Activated CD8-positive, alpha-beta T cell treated with anti-CD3 and anti-CD28 coated beads, Interleukin-2, amount 10 ng/mL, durations not matched to agents 7 days and 5 days (primary cell): ENCODE measurements at regions not wholly inside any gene's neighbourhood (a gene's known extent, or its start where the extent isn't known, plus 50 kb on each side); places are given as distances from the start of the nearest gene placed in this dataset.

Experiments used
- ATAC-seq: fragments of 150-1000 bp; cut with Tn5 transposase; one replicate; pipeline ENCODE4 v1.10.0; 2021; ENCODE audit warnings: moderate library complexity
- CTCF ChIA-PET: fragments of 350-600 bp; sonication (Branson Sonifier 250); formaldehyde crosslinking; loops from one replicate; lab custom pipeline; 2021; ENCODE audit warnings: antibody characterized with exemption; lab: Charles Lee
- POLR2A ChIA-PET: fragments of 350-600 bp; sonication (Branson Sonifier 250); formaldehyde crosslinking; loops from one replicate; lab custom pipeline; 2021; ENCODE audit warnings: antibody characterized with exemption; lab: Charles Lee
- DNase-seq: peaks from one replicate; pipeline ENCODE4 v3.0.0-alpha.2; 2020
- H3K27ac Mint-ChIP-seq: one replicate; pipeline ENCODE4 v1.8.0; 2021; ENCODE audit warnings: mild to moderate bottlenecking, mixed read lengths
- H3K27me3 Mint-ChIP-seq: one replicate; pipeline ENCODE4 v1.8.0; 2021; ENCODE audit warnings: low read depth, mixed read lengths
- H3K36me3 Mint-ChIP-seq: one replicate; pipeline ENCODE4 v1.8.0; 2021; ENCODE audit warnings: low read depth, mixed read lengths
- H3K4me1 Mint-ChIP-seq: one replicate; pipeline ENCODE4 v1.8.0; 2021; ENCODE audit warnings: low read depth, mixed read lengths
- H3K4me3 Mint-ChIP-seq: one replicate; pipeline ENCODE4 v1.8.0; 2021; ENCODE audit warnings: mild to moderate bottlenecking, mixed read lengths
- H3K9me3 Mint-ChIP-seq: one replicate; pipeline ENCODE4 v1.8.0; 2022; ENCODE audit warnings: mixed read lengths; ENCODE audit not compliant: insufficient read depth

DNA sequence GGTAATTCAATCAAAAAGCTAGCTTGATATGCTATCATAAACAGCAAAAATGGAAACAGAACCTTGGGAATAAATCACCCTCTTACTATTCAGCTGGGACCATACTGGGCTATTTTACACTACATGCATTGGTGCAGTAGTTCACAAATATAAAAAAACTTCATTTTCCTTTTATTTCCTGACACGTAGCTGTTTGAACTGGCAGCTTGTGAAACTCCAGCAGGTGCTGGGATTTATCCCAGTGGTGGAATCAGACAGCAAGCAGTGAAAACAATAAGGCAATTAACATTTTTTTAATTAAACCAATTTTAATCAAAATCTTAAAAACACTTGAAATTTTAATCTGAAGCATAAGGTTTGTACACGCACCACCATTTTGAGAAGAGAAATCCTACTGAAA, 240.4 kb upstream of the IRX5 start:
- Mint-ChIP-seq H3K9me3 (no peaks in the 10 kb centered on the region), H3K27ac (no peak overlapping the region), H3K4me3 (no peak overlapping the region), H3K4me1 (no peaks in the 10 kb centered on the region), H3K27me3 (no peaks in the 10 kb centered on the region), H3K36me3 (no peaks in the 10 kb centered on the region)
- ATAC-seq (no peak), DNase-seq (no peak)
- ChIA-PET POLR2A (no interaction called here), CTCF (no interaction called here)

DNA sequence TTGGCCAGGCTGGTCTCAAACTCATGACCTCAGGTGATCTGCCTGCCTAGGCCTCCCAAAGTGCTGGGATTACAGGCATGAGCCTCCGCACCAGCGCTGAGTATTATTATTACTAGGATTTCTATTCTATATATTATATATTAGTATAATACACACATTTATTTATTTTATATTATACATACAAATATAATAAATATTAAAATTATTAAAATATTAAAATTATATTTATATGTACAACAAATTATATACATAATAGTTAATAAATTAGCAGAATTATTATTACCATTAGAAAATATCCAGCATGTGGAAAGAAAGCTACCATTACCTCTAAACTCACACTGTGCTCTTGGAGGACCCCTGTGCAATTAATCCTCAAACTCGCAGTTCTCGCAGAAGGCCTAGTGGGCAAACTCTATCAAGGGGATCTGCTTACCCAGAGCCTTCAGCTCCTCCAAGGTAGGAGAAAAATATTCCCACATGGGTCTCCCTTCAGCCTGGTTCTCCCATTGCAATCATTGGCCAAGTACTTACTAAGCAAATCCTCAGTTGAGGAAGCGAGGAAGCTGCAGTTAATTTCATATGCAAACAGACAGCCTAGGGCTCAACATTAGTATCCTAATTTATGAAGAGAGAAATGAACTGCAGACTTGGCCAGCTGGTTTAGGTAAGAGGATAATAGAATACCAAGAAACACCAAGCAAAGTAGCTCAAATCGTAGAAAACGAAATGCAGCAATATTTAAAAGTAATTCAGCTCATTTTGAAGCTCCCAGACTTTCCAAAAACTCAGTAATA, 241.4 kb upstream of the IRX5 start:
- DNase-seq (no peak), ATAC-seq (no peak)
- H3K9me3 Mint-ChIP-seq, result no peaks in the 10 kb centered on the region
- no peaks in the 10 kb centered on the region for H3K27me3 Mint-ChIP-seq
- ChIA-PET CTCF (no interaction called here), POLR2A (no interaction called here)
- no peaks in the 10 kb centered on the region for H3K36me3 Mint-ChIP-seq
- H3K4me3 Mint-ChIP-seq, result no peak overlapping the region
- no peaks in the 10 kb centered on the region for H3K4me1 Mint-ChIP-seq
- H3K27ac Mint-ChIP-seq, result no peak overlapping the region

DNA sequence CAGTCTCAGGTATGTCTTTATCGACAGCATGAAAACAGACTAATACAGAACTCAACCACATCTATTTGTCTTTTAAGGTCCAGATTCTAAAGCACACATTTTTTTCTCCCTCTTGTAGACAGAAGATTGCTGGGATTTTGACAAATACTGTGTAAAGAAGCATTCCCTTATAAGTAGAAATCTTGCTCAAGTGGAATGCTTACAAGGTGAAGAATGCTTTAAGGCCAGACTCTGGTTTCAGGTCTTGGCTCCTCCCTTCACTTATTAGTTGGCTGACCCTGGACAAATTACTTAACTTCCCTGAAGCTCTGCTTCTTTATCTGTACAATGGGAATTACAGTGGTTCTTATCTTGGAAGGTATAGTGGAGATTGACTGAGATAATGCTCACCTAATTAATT, 242.3 kb upstream of the IRX5 start:
- no peaks in the 10 kb centered on the region for H3K4me1 Mint-ChIP-seq
- no peak overlapping the region for H3K27ac Mint-ChIP-seq
- no peak for ATAC-seq
- no peak for DNase-seq
- H3K36me3 Mint-ChIP-seq, result no peaks in the 10 kb centered on the region
- CTCF ChIA-PET, result no interaction called here
- no peaks in the 10 kb centered on the region for H3K27me3 Mint-ChIP-seq
- POLR2A ChIA-PET, result no interaction called here
- H3K9me3 Mint-ChIP-seq, result no peaks in the 10 kb centered on the region
- H3K4me3 Mint-ChIP-seq, result no peak overlapping the region

DNA sequence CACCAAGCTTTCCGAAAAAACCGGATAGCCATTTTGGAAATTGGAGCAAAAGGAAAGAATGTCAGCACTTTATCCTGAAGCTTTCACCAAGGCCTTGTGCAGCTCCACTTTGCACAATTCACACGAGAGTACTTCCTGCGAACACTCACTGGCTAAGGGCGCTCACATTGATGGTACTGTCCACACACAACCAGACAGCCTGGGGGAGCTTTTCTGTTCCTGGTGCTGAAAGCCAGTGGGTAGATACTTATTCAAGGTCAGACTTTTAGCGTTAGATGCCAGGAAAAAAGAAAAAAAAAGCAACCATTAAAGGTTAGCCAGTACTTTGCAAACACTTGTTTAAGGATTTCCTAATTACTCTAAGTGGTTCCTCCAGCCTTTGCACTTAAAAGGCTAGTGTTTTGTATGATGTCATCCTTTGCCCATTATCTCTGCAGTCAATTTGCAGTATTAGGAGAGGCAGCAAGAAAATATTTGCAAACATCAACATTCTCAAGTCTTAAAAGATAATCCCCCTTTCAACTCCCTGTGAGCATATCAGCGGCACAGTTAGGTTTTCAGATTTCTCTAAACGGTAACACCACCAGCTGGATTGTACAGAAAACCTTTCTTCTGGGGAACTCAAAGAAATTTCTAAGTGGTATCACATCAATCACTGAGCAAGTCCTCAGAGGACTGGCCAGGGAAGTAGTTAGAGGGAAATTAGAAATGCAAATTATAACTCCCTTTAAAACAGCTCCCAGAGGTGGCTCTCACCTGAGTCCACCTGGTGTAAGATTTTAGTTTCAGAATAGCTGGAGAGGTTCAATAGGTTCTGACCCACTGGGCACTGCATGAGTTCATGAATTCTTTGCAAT, 243.4 kb upstream of the IRX5 start:
- H3K36me3 Mint-ChIP-seq, result no peaks in the 10 kb centered on the region
- H3K9me3 Mint-ChIP-seq, result no peaks in the 10 kb centered on the region
- DNase-seq (no peak), ATAC-seq (no peak)
- H3K27ac Mint-ChIP-seq, result no peak overlapping the region
- ChIA-PET CTCF (no interaction called here), POLR2A (no interaction called here)
- H3K4me3 Mint-ChIP-seq, result no peak overlapping the region
- H3K27me3 Mint-ChIP-seq, result no peaks in the 10 kb centered on the region
- no peaks in the 10 kb centered on the region for H3K4me1 Mint-ChIP-seq

DNA sequence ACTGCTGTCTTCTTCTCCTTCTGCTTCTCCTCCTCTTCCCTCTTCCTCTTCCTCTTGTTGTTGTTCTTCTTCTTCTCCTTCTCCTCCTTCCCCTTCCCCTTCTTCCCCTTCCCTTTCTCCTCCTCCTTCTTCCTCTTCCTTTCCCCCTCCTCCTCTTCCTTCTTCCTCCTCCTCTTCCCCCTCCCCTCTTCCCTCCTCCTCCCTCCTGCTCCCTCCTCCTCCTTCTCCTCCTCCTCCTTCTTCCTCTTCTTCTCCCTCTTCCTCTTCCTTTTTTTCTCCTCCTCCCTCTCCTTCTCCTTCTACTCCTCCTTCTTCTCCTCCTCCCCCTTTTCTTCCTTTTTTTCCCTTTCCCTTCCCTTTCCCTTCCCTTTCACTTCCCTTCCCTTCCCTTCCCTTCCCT, 245.0 kb upstream of the IRX5 start:
- H3K27me3 Mint-ChIP-seq, result no peaks in the 10 kb centered on the region
- no peaks in the 10 kb centered on the region for H3K9me3 Mint-ChIP-seq
- DNase-seq (no peak), ATAC-seq (no peak)
- ChIA-PET CTCF (no interaction called here), POLR2A (no interaction called here)
- no peaks in the 10 kb centered on the region for H3K4me1 Mint-ChIP-seq
- no peak overlapping the region for H3K4me3 Mint-ChIP-seq
- no peak overlapping the region for H3K27ac Mint-ChIP-seq
- H3K36me3 Mint-ChIP-seq, result no peaks in the 10 kb centered on the region

DNA sequence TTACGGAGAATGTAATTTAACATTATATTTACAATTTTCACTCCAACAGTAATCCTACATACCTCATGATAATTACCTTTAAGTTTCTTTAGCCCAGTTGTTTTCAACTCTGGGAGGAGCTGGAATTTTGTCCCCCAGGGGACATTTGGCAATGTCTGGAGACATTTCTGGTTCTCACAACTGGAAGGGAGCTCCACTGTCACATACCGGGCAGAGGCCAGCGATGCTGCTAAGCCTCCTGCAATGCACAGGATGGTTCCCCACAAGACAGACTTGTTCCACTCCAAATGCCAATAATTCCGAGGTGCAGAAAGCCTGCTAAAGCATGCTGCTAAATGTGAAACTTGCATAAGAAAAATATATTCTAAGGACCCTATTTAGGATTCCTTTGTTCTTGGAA, 251.1 kb upstream of the IRX5 start:
- H3K36me3 Mint-ChIP-seq, result no peaks in the 10 kb centered on the region
- no peak overlapping the region for H3K27ac Mint-ChIP-seq
- H3K4me1 Mint-ChIP-seq, result no peaks in the 10 kb centered on the region
- ChIA-PET POLR2A (no interaction called here), CTCF (no interaction called here)
- DNase-seq (no peak), ATAC-seq (no peak)
- H3K9me3 Mint-ChIP-seq, result no peaks in the 10 kb centered on the region
- no peaks in the 10 kb centered on the region for H3K27me3 Mint-ChIP-seq
- no peak overlapping the region for H3K4me3 Mint-ChIP-seq

DNA sequence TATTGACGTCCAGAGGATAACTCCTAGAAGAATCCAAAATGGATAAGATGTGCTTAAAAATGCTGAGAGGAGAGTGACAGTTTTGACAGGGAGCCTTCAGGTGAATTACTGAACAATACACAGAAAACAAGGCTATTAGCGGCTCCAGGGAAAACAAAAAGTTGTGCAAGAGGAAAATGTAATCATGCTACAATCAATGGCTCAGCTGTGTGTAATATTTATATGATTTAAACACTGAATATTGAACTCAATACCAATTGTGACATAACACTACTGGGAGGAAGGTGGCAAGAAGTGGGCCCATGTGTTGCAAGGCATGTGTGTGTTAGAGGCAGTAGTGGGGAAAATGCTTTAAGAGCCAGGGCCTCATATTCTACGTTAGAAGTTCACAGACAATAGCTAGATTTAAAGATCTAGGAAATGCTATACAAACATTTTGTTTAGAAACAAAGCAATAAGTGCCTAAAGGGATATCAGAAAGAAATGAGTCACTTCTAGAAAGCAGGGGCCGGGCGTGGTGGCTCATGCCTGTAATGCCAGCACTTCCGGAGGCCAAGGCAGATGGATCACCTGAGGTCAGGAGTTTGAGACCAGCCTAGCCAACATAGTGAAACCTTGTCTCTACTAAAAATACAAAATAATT, 253.2 kb upstream of the IRX5 start:
- ChIA-PET CTCF (no interaction called here), POLR2A (interaction anchor here (0.6 kb wide), 1 partner anchor 17 kb away, joined by 3 read pairs; no protein-coding TSS in a partner anchor)
- Mint-ChIP-seq H3K9me3 (no peaks in the 10 kb centered on the region), H3K4me3 (no peak overlapping the region), H3K4me1 (no peaks in the 10 kb centered on the region), H3K27me3 (no peaks in the 10 kb centered on the region), H3K36me3 (no peaks in the 10 kb centered on the region), H3K27ac (no peak overlapping the region)
- ATAC-seq (no peak), DNase-seq (no peak)

DNA sequence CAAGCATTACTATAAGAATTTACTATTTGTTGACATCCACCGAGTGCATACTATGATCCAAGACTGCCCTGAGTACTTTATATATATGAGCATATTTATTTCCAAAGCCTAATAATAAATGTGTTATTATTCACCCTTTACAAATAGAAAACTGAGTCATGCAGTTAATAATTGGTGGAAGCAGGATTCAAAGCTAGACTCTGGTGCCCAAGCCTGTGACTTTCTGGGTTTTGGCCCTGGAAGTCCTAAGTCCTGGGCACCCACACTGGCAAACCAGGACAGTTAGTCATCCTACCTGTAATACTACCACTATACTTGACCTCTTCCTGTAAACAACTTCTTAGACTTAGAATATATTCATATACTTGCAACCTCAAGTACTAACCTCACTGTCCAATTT, 257.4 kb upstream of the IRX5 start:
- H3K9me3 Mint-ChIP-seq, result no peaks in the 10 kb centered on the region
- ChIA-PET POLR2A (no interaction called here), CTCF (no interaction called here)
- H3K27me3 Mint-ChIP-seq, result no peaks in the 10 kb centered on the region
- no peak overlapping the region for H3K27ac Mint-ChIP-seq
- H3K36me3 Mint-ChIP-seq, result no peaks in the 10 kb centered on the region
- ATAC-seq (no peak), DNase-seq (no peak)
- H3K4me1 Mint-ChIP-seq, result no peaks in the 10 kb centered on the region
- no peak overlapping the region for H3K4me3 Mint-ChIP-seq

DNA sequence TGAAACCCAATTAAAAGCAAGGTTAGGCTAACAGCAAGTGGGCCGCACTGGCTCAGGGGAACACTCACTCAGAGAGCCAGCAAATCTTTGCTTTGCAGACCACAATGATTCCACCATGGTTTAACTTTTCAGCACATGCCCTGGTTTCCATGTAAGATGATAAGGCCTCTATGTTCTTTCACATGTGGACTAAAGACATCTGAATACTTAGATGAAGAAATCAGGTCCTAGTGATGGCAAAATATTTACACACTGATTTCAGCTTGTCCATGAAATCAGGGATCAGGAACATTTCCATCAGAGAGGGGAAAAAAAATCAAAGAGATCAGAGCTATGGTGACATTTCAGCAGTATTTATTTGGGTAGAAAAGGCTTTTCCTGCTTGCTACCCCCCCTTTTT, 258.2 kb upstream of the IRX5 start:
- no peak overlapping the region for H3K27ac Mint-ChIP-seq
- H3K4me3 Mint-ChIP-seq, result no peak overlapping the region
- H3K9me3 Mint-ChIP-seq, result no peaks in the 10 kb centered on the region
- ATAC-seq, result no peak
- H3K27me3 Mint-ChIP-seq, result no peaks in the 10 kb centered on the region
- H3K36me3 Mint-ChIP-seq, result no peaks in the 10 kb centered on the region
- no peak for DNase-seq
- no peaks in the 10 kb centered on the region for H3K4me1 Mint-ChIP-seq
- CTCF ChIA-PET, result no interaction called here
- POLR2A ChIA-PET, result no interaction called here

DNA sequence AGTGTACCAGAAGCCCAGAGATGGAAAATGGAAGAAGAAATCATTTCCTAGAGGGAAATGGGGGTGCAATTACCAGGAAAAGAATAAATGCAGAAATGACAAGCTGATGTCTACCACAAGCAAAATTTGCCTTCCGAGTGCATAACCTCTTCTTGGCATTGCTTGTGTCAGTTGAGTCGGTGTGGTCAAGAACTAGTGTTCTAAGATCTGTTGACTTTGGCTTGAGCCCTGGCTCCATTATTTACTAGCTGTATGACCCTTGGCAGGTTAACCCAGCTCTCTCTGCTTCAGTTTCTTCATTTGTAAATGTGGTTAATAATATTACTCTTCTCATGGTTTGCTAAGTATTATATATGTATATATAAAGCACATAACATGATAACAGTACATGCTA, 273.0 kb upstream of the IRX5 start:
- no peak overlapping the region for H3K4me3 Mint-ChIP-seq

DNA sequence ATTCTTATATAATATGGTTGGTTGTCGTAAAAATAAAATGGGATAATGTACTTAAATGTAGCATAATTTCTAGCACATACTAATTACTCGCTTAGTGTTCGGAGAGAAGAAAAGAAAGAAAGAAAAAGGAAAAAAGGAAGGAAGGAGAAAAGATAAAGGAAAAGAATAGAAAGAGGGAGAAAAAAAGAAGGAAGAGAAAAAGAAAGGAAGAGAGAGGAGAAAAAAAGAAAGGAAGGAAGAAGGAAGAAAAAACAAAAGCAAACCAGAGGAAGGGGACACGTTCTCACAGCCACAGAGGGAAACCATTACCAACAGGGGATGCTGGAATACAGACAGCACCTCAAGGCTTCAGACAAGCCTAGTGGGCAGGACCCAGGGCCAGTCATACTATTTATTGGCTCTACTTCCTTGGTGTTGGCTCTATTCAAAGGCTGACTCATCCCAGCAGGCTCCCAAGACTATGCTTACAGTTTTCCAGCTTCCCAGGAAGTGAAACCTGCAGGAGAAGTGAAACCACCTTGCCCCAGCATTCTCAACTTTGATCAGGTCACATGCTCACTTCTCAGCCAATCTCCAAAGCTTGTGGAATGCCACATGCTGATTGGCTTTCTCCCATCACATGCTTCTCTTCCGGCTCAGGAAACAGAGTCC, 273.5 kb upstream of the IRX5 start:
- Mint-ChIP-seq H3K36me3 (no peaks in the 10 kb centered on the region), H3K27me3 (peaks cover 18% of the 10 kb centered on the region), H3K9me3 (no peaks in the 10 kb centered on the region), H3K27ac (no peak overlapping the region), H3K4me3 (no peak overlapping the region), H3K4me1 (no peaks in the 10 kb centered on the region)
- ATAC-seq (no peak), DNase-seq (no peak)
- CTCF ChIA-PET, result no interaction called here
- POLR2A ChIA-PET, result no interaction called here

More for the DNA sequence above, 273.0 kb upstream of the IRX5 start:
- Mint-ChIP-seq H3K4me1 (no peaks in the 10 kb centered on the region), H3K27ac (no peak overlapping the region), H3K9me3 (no peaks in the 10 kb centered on the region), H3K36me3 (no peaks in the 10 kb centered on the region), H3K27me3 (peaks cover 18% of the 10 kb centered on the region)
- ChIA-PET CTCF (no interaction called here), POLR2A (no interaction called here)
- ATAC-seq (no peak), DNase-seq (no peak)
